ENCODE measurements at regions not wholly inside any gene's neighbourhood (a gene's known extent, or its start where the extent isn't known, plus 50 kb on each side); places are given as distances from the start of the nearest gene placed in this dataset.

GRCh38 chr4:11535333-11535732 lies 106.6 kb upstream of the HS3ST1 start:
- Histone ChIP-seq H3K4me1 (ENCODE audit: control insufficient read depth in 1 of 2, insufficient read depth in 2 of 2, low read length in 2 of 2) (no peaks in the 10 kb centered on the region), H3K4me3 (ENCODE audit: low read depth in 1 of 2, low read length in 2 of 2) (no peak overlapping the region), H3K36me3 (ENCODE audit: control insufficient read depth in 1 of 2, insufficient read depth in 2 of 2, low read length in 2 of 2) (no peaks in the 10 kb centered on the region), H3K27ac (ENCODE audit: low read length) (no peak overlapping the region), H3K27me3 (ENCODE audit: low read depth, low read length) (no peaks in the 10 kb centered on the region), H3K9me3 (ENCODE audit: control insufficient read depth in 1 of 2, low read length in 2 of 2) (peaks cover 0 to 3% of the 10 kb centered on the region in 2 donors)

GRCh38 chr4:11534623-11535302 lies 106.1 kb upstream of the HS3ST1 start:
- Histone ChIP-seq H3K27me3 (ENCODE audit: low read depth, low read length) (no peaks in the 10 kb centered on the region), H3K27ac (ENCODE audit: low read length) (no peak overlapping the region), H3K4me3 (ENCODE audit: low read depth in 1 of 2, low read length in 2 of 2) (no peak overlapping the region)

DNA sequence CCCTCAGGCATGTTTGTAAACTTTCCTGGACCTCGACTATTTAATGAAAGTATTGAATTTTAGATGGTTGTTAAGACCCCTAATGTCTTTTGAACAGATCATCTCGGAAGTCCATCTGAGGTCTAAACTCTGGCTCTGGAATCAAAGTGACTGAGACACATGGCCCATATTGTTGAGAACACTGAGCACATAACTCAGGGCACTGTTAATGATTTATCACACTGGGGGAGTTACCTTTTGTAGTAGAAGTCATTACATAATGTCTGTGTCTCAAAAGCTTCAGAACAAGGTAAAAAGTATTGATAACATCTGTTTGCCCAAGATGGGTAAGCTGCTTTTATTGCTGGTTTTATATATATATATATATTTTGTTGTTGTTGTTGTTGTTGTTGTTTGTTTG lies 103.4 kb upstream of the HS3ST1 start:
- Histone ChIP-seq H3K9me3 (ENCODE audit: control insufficient read depth in 1 of 2, low read length in 2 of 2) (peaks cover 0 to 3% of the 10 kb centered on the region in 2 donors), H3K27ac (ENCODE audit: low read length) (no peak overlapping the region), H3K4me1 (ENCODE audit: control insufficient read depth in 1 of 2, insufficient read depth in 2 of 2, low read length in 2 of 2) (no peaks in the 10 kb centered on the region), H3K27me3 (ENCODE audit: low read depth, low read length) (no peaks in the 10 kb centered on the region), H3K4me3 (ENCODE audit: low read depth in 1 of 2, low read length in 2 of 2) (no peak overlapping the region), H3K36me3 (ENCODE audit: control insufficient read depth in 1 of 2, insufficient read depth in 2 of 2, low read length in 2 of 2) (no peaks in the 10 kb centered on the region)

More at GRCh38 chr4:11534623-11535302, 106.1 kb upstream of the HS3ST1 start:
- Histone ChIP-seq H3K36me3 (ENCODE audit: control insufficient read depth in 1 of 2, insufficient read depth in 2 of 2, low read length in 2 of 2) (no peaks in the 10 kb centered on the region), H3K9me3 (ENCODE audit: control insufficient read depth in 1 of 2, low read length in 2 of 2) (peaks cover 0 to 3% of the 10 kb centered on the region in 2 donors), H3K4me1 (ENCODE audit: control insufficient read depth in 1 of 2, insufficient read depth in 2 of 2, low read length in 2 of 2) (no peaks in the 10 kb centered on the region)

DNA sequence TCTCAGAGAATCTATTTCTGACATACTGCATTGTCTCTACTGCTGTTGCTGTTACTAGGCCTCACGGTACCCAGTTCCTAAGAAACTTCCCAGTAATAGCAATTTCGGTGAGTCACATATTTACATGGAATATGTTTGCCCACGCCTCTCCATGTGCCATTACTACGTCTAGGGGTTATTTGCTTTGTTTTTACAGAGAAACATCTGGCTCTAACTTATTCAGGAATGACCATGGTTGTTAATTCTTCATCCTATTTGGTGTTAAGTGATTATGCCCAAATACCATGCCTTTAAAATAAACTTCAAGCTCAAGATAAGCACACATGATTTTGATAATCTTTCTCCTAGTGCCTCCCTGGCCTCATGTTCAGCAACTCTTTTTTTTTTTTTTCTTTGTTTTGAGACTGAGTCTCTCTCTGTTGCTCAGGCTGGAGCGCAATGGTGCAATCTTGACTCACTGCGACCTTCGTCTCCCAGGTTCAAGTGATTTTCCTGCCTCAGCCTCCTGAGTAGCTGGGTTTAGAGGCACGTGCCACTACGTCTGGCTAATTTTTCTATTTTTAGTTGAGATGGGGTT lies 101.0 kb upstream of the HS3ST1 start:
- Histone ChIP-seq H3K27me3 (ENCODE audit: low read depth, low read length) (no peaks in the 10 kb centered on the region), H3K4me3 (ENCODE audit: low read depth in 1 of 2, low read length in 2 of 2) (no peak overlapping the region), H3K9me3 (ENCODE audit: control insufficient read depth in 1 of 2, low read length in 2 of 2) (peaks cover 0 to 3% of the 10 kb centered on the region in 2 donors), H3K36me3 (ENCODE audit: control insufficient read depth in 1 of 2, insufficient read depth in 2 of 2, low read length in 2 of 2) (no peaks in the 10 kb centered on the region), H3K4me1 (ENCODE audit: control insufficient read depth in 1 of 2, insufficient read depth in 2 of 2, low read length in 2 of 2) (no peaks in the 10 kb centered on the region), H3K27ac (ENCODE audit: low read length) (no peak overlapping the region)

DNA sequence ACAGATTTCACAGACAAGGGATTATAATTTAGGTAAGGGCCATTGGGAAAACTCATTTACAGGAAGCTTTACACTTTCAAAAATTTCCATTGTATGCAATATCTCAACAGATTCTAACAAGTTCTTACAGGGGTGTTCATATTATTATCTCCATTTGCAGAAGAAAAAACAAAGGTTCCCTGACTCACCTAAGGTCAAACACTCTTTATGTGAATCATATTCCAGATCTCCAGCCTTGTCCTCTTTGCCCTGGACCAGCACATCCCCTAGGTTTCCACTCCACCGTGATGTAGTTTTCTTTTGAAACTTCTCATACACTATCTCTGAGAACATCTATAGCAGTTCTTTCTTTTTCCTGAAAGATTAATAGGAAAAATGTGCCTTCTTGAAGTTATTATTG lies 96.4 kb upstream of the HS3ST1 start:
- Histone ChIP-seq H3K27ac (ENCODE audit: low read length) (no peak overlapping the region), H3K4me1 (ENCODE audit: control insufficient read depth in 1 of 2, insufficient read depth in 2 of 2, low read length in 2 of 2) (no peaks in the 10 kb centered on the region), H3K36me3 (ENCODE audit: control insufficient read depth in 1 of 2, insufficient read depth in 2 of 2, low read length in 2 of 2) (no peaks in the 10 kb centered on the region), H3K9me3 (ENCODE audit: control insufficient read depth in 1 of 2, low read length in 2 of 2) (no peaks in the 10 kb centered on the region), H3K4me3 (ENCODE audit: low read depth in 1 of 2, low read length in 2 of 2) (no peak overlapping the region), H3K27me3 (ENCODE audit: low read depth, low read length) (no peaks in the 10 kb centered on the region)

GRCh38 chr4:11518754-11519153 lies 90.1 kb upstream of the HS3ST1 start:
- Histone ChIP-seq H3K36me3 (ENCODE audit: control insufficient read depth in 1 of 2, insufficient read depth in 2 of 2, low read length in 2 of 2) (no peaks in the 10 kb centered on the region), H3K4me1 (ENCODE audit: control insufficient read depth in 1 of 2, insufficient read depth in 2 of 2, low read length in 2 of 2) (no peaks in the 10 kb centered on the region), H3K27ac (ENCODE audit: low read length) (no peak overlapping the region), H3K9me3 (ENCODE audit: control insufficient read depth in 1 of 2, low read length in 2 of 2) (no peaks in the 10 kb centered on the region), H3K27me3 (ENCODE audit: low read depth, low read length) (no peaks in the 10 kb centered on the region), H3K4me3 (ENCODE audit: low read depth in 1 of 2, low read length in 2 of 2) (no peak overlapping the region)

- H3K27ac ChIP-seq (ENCODE audit: low read length) = no peak overlapping the region
Measured at GRCh38 chr4:11514779-11515419, 86.2 kb upstream of the HS3ST1 start.

DNA sequence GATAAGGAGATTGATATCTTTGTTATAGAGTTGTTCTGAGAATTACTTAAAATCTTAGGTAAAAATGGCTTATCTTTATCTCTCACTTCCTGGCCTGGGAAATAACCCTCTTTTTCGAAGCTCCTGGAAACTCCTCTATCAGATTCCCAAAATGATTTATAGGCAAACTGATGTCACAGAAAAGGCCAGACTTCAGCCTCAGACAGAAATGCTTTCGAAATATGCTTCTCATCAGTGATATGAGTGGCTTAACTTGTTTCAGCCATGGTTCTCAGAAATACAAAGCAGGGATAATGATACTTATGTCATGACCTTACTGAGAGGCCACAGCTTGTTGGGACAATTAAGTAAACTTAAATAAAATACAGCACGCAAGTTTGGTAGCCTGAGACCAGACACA lies 85.3 kb upstream of the HS3ST1 start:
- H3K9me3 ChIP-seq (ENCODE audit: control insufficient read depth in 1 of 2, low read length in 2 of 2) = no peaks in the 10 kb centered on the region
- no peaks in the 10 kb centered on the region for H3K4me1 ChIP-seq (ENCODE audit: control insufficient read depth in 1 of 2, insufficient read depth in 2 of 2, low read length in 2 of 2)
- no peak overlapping the region for H3K27ac ChIP-seq (ENCODE audit: low read length)
- no peaks in the 10 kb centered on the region for H3K36me3 ChIP-seq (ENCODE audit: control insufficient read depth in 1 of 2, insufficient read depth in 2 of 2, low read length in 2 of 2)
- no peaks in the 10 kb centered on the region for H3K27me3 ChIP-seq (ENCODE audit: low read depth, low read length)
- no peak overlapping the region for H3K4me3 ChIP-seq (ENCODE audit: low read depth in 1 of 2, low read length in 2 of 2)

More at GRCh38 chr4:11514779-11515419, 86.2 kb upstream of the HS3ST1 start:
- Histone ChIP-seq H3K9me3 (ENCODE audit: control insufficient read depth in 1 of 2, low read length in 2 of 2) (no peaks in the 10 kb centered on the region), H3K27me3 (ENCODE audit: low read depth, low read length) (no peaks in the 10 kb centered on the region), H3K4me1 (ENCODE audit: control insufficient read depth in 1 of 2, insufficient read depth in 2 of 2, low read length in 2 of 2) (no peaks in the 10 kb centered on the region), H3K36me3 (ENCODE audit: control insufficient read depth in 1 of 2, insufficient read depth in 2 of 2, low read length in 2 of 2) (no peaks in the 10 kb centered on the region), H3K4me3 (ENCODE audit: low read depth in 1 of 2, low read length in 2 of 2) (no peak overlapping the region)

DNA sequence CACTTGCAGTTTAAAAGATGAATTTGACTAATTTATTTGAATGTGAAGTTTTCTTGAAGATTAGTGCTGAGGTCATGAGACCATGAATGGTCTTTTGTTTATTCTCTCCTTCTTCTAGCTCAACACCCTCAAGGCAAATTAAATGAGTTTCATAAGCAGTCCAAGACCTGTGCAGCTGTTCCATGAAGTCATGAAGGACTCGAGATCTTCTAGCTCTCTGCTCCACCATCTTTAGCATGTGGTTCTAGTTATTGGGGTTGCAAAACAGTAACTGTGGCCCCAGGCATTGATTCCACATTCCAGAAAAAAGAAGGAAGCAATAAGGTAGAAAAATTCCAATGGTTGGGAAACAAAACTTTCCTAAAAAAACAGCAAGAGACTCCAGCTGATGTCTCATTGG lies 84.2 kb upstream of the HS3ST1 start:
- Histone ChIP-seq H3K9me3 (ENCODE audit: control insufficient read depth in 1 of 2, low read length in 2 of 2) (no peaks in the 10 kb centered on the region), H3K4me1 (ENCODE audit: control insufficient read depth in 1 of 2, insufficient read depth in 2 of 2, low read length in 2 of 2) (no peaks in the 10 kb centered on the region), H3K36me3 (ENCODE audit: control insufficient read depth in 1 of 2, insufficient read depth in 2 of 2, low read length in 2 of 2) (no peaks in the 10 kb centered on the region)

GRCh38 chr4:11511321-11511720 lies 82.6 kb upstream of the HS3ST1 start:
- H3K4me1 ChIP-seq (ENCODE audit: control insufficient read depth in 1 of 2, insufficient read depth in 2 of 2, low read length in 2 of 2) = no peaks in the 10 kb centered on the region
- no peak overlapping the region for H3K4me3 ChIP-seq (ENCODE audit: low read depth in 1 of 2, low read length in 2 of 2)
- H3K27me3 ChIP-seq (ENCODE audit: low read depth, low read length) = no peaks in the 10 kb centered on the region

More for the DNA sequence above, 84.2 kb upstream of the HS3ST1 start:
- Histone ChIP-seq H3K27ac (ENCODE audit: low read length) (no peak overlapping the region), H3K4me3 (ENCODE audit: low read depth in 1 of 2, low read length in 2 of 2) (no peak overlapping the region), H3K27me3 (ENCODE audit: low read depth, low read length) (no peaks in the 10 kb centered on the region)

GRCh38 chr4:11507920-11508319 lies 79.2 kb upstream of the HS3ST1 start:
- Histone ChIP-seq H3K27ac (ENCODE audit: low read length) (no peak overlapping the region), H3K4me1 (ENCODE audit: control insufficient read depth in 1 of 2, insufficient read depth in 2 of 2, low read length in 2 of 2) (no peaks in the 10 kb centered on the region), H3K9me3 (ENCODE audit: control insufficient read depth in 1 of 2, low read length in 2 of 2) (no peaks in the 10 kb centered on the region), H3K36me3 (ENCODE audit: control insufficient read depth in 1 of 2, insufficient read depth in 2 of 2, low read length in 2 of 2) (no peaks in the 10 kb centered on the region), H3K27me3 (ENCODE audit: low read depth, low read length) (no peaks in the 10 kb centered on the region), H3K4me3 (ENCODE audit: low read depth in 1 of 2, low read length in 2 of 2) (no peak overlapping the region)

More at GRCh38 chr4:11511321-11511720, 82.6 kb upstream of the HS3ST1 start:
- Histone ChIP-seq H3K27ac (ENCODE audit: low read length) (no peak overlapping the region), H3K36me3 (ENCODE audit: control insufficient read depth in 1 of 2, insufficient read depth in 2 of 2, low read length in 2 of 2) (no peaks in the 10 kb centered on the region), H3K9me3 (ENCODE audit: control insufficient read depth in 1 of 2, low read length in 2 of 2) (no peaks in the 10 kb centered on the region)
